ENCODE measurements at regions not wholly inside any gene's neighbourhood (a gene's known extent, or its start where the extent isn't known, plus 50 kb on each side); places are given as distances from the start of the nearest gene placed in this dataset.

GRCh38 chr1:186532466-186532865 is 71.6 kb upstream of the PDC start:
- TF ChIP-seq, protein P1, sequence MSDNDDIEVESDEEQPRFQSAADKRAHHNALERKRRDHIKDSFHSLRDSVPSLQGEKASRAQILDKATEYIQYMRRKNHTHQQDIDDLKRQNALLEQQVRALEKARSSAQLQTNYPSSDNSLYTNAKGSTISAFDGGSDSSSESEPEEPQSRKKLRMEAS (IDR thresholded peaks at IDR 0.05; ENCODE audit: insufficient read depth, insufficient read length), result no peak
- no peak for TF ChIP-seq GATA2 (IDR thresholded peaks at IDR 0.05; ENCODE audit: insufficient read depth, insufficient read length, low read depth, low read length)
- no peak for TF ChIP-seq FOS (IDR thresholded peaks at IDR 0.05; ENCODE audit: borderline replicate concordance, insufficient read depth, low read length)
- TF ChIP-seq, protein P2, sequence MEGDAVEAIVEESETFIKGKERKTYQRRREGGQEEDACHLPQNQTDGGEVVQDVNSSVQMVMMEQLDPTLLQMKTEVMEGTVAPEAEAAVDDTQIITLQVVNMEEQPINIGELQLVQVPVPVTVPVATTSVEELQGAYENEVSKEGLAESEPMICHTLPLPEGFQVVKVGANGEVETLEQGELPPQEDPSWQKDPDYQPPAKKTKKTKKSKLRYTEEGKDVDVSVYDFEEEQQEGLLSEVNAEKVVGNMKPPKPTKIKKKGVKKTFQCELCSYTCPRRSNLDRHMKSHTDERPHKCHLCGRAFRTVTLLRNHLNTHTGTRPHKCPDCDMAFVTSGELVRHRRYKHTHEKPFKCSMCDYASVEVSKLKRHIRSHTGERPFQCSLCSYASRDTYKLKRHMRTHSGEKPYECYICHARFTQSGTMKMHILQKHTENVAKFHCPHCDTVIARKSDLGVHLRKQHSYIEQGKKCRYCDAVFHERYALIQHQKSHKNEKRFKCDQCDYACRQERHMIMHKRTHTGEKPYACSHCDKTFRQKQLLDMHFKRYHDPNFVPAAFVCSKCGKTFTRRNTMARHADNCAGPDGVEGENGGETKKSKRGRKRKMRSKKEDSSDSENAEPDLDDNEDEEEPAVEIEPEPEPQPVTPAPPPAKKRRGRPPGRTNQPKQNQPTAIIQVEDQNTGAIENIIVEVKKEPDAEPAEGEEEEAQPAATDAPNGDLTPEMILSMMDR (IDR thresholded peaks at IDR 0.05; ENCODE audit: extremely low read depth in 1 of 2, insufficient read depth in 1 of 2, low read depth in 1 of 2, low read length in 2 of 2), result no peak
- no peak for TF ChIP-seq POLR2A (IDR thresholded peaks at IDR 0.05; ENCODE audit: low read depth, low read length)
- TF ChIP-seq EZH2 (IDR thresholded peaks at IDR 0.05; ENCODE audit: borderline replicate concordance, low read depth, low read length, severe bottlenecking), result no peak
